GM12892 (cell line): ENCODE measurements at regions not wholly inside any gene's neighbourhood (a gene's known extent, or its start where the extent isn't known, plus 50 kb on each side); places are given as distances from the start of the nearest gene placed in this dataset.

Experiments used
- POLR2A ChIP-seq: IDR thresholded peaks from 2 replicates; pipeline ENCODE4 v1.6.1; 2011; ENCODE audit warnings: low read depth, low read length, control low read depth
- POLR2AphosphoS5 ChIP-seq: IDR thresholded peaks from 2 replicates; pipeline ENCODE4 v1.6.1; 2011; ENCODE audit warnings: low read depth, low read length, control low read depth

GRCh38 chr18:26649193-26649543, 100.8 kb upstream of the KCTD1 start:
- TF ChIP-seq POLR2A, result no peak
- TF ChIP-seq POLR2AphosphoS5, result no peak
